Ureter (tissue), 1 donor: ENCODE measurements at regions not wholly inside any gene's neighbourhood (a gene's known extent, or its start where the extent isn't known, plus 50 kb on each side); places are given as distances from the start of the nearest gene placed in this dataset.
"Not testable (repeated sequence)": the region's sequence is repeated elsewhere in the genome, so short reads cannot be mapped to it uniquely, and the experiment has no call there.

Source experiments
- DNase-seq: peaks from one replicate; pipeline ENCODE4 v3.0.0-alpha.2; 2020; ENCODE audit warnings: low spot score
- donor health status: DM: yes; HTN: yes; CAD: no.

DNA sequence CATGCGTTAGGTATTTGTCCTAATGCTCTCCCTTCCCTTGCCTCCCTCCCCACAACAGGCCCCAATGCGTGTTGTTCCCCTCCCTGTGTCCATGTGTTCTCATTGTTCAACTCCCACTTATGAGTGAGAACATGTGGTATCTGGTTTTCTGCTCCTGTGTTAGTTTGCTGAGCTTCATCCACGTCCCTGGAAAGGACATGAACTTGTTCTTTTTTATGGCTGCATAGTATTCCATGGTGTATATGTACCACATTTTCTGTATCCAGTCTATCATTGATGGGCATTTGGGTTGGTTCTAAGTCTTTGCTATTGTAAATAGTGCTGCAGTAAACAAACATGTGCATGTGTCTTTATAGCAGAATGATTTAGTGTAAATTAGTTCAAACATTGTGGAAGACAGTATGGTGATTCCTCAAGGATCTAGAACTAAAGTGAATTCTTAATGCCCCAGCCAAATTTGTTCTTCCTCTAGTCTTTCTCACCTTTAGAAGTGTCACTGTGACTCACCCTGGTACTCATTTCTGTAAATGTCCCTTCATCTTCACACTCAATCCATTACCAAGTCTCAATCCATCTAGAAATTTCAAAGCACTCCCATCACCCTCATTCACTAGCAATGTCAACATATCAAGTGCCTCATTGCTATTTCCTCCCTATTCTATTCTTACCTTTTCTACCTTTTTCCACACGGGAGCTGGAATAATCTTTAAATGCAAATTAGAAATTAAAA lies 123.9 kb downstream of the MREG start:
- not testable (repeated sequence) for DNase-seq

DNA sequence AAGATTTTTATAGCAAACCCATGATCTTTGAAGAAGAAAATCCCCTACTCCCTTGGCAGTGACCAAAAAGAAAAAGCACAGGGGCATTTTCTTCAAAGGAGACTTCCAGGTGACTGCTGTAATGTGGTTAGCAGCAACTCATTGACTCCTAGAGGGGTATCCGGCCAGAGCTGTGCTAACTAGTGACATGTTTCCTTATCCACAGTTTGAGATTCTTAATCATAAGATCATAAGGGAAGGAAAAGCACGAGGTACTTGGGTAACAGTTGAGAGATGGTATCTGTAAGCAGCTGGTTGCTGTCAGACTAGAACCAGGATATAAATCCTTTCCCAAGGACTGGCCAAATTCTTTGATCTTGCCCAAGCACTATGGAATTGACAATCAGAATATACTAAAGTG lies 124.7 kb downstream of the MREG start:
- no peak for DNase-seq

- DNase-seq: no peak
Observed at GRCh38 chr2:215887303-215887702, 126.0 kb downstream of the MREG start.

GRCh38 chr2:215886022-215886421 lies 127.3 kb downstream of the MREG start:
- no peak for DNase-seq

DNA sequence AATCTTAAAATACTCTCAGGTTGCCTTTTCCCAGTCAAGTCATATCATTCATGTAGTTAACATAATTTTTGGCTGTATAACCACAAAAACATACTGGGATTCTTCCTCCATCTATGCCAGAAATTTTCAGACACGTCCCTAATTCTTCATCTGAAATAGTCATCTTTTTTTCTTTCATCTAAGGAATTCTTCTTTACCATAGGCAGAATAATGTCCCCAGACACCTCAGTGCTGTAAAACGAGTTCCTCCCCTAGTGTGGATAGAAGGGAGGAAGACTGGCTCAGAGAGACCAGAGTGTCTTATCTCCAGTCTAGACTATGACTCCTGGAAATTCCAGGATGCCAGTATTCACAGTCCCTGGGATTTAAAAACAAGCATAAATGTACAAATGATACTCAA lies 127.8 kb downstream of the MREG start:
- no peak for DNase-seq

- DNase-seq: no peak
Observed at GRCh38 chr2:215884451-215885087, 128.8 kb downstream of the MREG start.

DNA sequence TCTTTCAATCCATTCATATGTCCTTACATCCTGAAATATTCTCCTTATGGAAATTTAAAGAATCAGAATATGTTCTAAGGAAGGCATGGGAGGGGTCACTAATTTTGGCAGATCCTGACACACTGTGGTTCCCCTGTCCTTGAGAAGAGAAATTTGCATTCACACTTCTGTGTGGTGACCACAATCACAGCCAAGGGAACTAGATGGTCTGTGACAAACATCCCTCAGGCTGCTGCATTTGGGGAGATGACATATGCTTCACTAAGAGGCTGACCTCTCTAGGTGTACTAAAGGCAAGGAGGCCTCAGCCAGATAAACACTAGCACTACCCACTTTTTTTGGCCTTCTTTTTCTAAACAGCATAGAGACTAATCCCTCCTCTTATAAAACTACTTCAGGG lies 129.6 kb downstream of the MREG start:
- no peak for DNase-seq

GRCh38 chr2:215882689-215883088 lies 130.7 kb downstream of the MREG start:
- DNase-seq: no peak

- no peak for DNase-seq
Observed at GRCh38 chr2:215881582-215881981, 131.8 kb downstream of the MREG start.

DNA sequence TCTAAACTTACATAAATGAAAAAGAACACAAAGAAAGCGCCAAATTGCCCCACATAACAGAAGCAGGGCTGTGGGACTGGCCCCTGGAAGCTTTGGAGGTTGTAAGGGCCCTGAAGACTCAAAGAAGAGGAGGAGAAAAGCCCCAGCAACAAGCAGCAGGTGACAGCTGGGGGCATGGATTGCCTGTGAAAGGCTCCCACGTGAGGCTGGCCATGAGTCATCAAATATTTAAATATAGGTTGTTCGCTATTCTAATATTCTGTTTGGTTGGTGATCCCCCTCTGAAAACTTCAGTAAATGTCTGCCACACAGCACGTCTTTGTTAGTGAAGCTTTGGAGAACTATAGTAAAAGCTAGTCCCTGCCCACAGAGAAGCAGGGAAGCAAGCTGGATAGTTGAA lies 132.4 kb downstream of the MREG start:
- DNase-seq: no peak

DNA sequence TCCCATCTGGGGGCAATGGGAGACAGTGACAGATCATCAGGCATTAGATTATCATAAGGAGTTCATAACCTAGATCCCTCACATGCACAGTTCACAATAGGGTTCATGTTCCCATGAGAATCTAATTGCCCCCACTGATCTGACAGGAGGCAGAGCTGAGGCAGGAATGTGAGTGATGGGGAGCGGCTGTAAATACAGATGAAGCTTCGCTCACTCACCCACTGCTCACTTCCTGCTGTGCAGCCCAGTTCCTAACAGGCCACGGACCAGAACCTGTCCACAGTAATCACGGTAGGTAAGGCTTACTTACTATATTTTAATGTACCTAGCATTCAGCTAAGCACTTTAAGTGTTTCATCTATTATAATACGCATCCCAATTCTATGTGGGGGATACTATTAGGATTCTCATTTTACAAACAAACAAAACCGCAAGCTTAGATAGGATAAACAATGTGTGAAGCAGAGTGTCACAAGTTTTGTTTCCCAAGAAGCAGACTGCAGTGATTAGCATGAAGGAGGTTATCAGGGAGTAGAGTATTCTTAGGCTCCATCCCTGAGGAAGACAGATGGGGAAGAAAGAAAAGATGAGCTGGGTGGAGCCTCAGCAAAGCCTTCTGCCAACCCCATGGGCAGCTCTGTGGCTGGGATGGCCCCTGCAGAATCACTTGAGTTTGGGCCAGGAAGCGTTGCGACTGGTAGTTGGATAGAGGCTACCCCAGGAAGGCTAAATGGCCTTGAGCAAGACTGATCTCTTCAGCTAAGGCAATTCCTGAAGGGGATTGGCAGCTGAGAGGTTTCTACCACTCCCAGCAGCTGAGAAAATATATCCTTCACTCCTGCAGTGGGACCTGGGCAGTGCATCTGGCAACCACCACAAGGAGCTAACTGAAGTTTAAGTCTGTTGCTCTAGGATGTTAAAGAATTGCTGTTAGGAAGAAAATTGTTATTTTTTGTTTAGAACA lies 133.1 kb downstream of the MREG start:
- DNase-seq: no peak

GRCh38 chr2:215879331-215879730 lies 134.0 kb downstream of the MREG start:
- no peak for DNase-seq

DNA sequence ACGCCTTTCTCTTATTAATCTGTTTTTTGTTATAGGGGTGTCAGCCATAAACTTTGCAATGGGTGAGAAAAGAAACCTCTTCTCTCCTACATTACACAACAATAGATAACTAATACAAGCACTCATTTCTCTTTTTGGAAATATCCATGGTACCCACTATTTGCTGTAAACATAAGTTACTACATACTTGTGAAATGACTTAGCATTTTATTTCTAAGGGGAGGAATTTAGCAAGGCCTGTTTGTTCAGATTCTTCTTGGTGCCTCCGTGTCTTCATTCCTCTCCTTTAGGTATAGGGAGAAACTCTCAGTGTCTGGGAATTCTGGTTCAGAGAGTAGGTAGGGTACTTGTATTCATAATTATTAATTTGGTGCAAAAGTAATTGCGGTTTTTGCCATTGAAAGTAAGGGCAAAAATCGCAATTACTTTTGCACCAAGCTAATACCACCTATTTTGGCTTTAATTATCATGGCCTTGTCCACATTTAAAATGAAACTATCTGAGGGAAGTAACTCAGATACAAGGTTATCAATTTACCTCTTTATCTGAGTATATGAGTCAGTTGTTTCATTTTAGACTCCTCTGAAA lies 134.8 kb downstream of the MREG start:
- DNase-seq: no peak

DNA sequence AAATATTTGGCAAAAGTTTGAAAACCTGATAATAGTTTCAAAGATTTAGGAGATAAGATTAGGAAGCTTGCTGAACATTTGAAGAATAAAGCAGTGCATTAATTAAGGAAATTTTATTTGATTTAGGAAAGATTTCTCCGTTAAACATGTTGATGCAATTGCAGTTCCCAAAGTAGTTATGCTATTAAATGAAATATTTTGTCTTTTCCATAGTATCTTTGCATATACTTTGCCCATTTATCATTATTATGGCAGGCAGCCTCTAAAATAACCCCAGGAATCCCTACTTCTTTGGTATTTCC lies 136.5 kb downstream of the MREG start:
- no peak for DNase-seq

GRCh38 chr2:215876139-215876936 lies 137.0 kb downstream of the MREG start:
- DNase-seq: no peak

DNA sequence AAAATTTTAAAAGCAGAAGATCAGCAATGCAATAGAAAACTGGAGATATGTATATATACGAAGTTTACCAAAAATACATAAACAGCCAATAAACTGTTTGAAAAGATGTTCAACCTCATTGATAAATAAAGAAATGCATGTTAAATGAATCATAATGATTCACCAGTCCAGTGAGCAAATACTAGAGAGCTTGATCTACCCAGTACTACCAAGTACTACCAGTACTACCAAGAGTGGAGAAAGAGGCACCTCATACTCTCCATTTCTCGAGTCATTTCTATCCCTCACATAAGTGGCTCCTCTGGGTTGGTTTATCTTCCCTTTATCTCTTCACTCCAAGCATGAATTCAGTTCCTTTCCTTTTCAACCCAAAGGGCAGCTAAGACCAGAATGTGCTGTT lies 138.9 kb downstream of the MREG start:
- no peak for DNase-seq

DNA sequence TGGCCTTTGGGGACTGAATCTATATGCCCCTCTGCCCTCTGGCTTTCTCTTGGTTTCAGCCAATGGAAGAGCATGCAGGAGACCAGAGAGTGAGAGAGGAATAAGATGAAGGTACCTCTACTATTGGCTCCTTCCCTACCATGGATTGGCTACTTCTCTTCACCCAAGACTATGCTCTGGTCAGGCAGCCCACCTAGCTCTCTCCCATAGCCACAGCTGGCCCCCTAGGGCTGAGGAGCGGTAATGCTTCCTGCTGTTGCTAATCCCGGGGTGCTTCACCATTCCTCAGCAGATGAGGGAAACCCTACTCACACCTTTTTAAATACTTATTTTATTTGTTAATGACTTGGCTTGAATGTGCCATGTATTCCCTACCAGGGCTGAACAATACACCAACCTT lies 142.4 kb downstream of the MREG start:
- DNase-seq: no peak

GRCh38 chr2:215870088-215870490 lies 143.3 kb downstream of the MREG start:
- no peak for DNase-seq

- no peak for DNase-seq
Observed at GRCh38 chr2:215868846-215869543, 144.4 kb downstream of the MREG start.

- no peak for DNase-seq
Observed at GRCh38 chr2:215866606-215867005, 146.7 kb downstream of the MREG start.

- no peak for DNase-seq
Observed at GRCh38 chr2:215863687-215864086, 149.7 kb downstream of the MREG start.
